ENCODE measurements at regions not wholly inside any gene's neighbourhood (a gene's known extent, or its start where the extent isn't known, plus 50 kb on each side); places are given as distances from the start of the nearest gene placed in this dataset.

- TF ChIP-seq EZH2 (IDR thresholded peaks at IDR 0.05; ENCODE audit: borderline replicate concordance, low read depth, low read length, severe bottlenecking): no peak
- TF ChIP-seq POLR2A (IDR thresholded peaks at IDR 0.05; ENCODE audit: low read depth, low read length): no peak
- TF ChIP-seq CTCF (IDR thresholded peaks at IDR 0.05; ENCODE audit: extremely low read depth in 1 of 2, insufficient read depth in 1 of 2, low read depth in 1 of 2, low read length in 2 of 2): no peak
- no peak for TF ChIP-seq JUN (IDR thresholded peaks at IDR 0.05; ENCODE audit: borderline replicate concordance, insufficient read depth, insufficient read length, low read depth)
- TF ChIP-seq POLR2AphosphoS5 (IDR thresholded peaks at IDR 0.05; ENCODE audit: insufficient read depth, low read depth, low read length): no peak
- no peak for TF ChIP-seq MAX (IDR thresholded peaks at IDR 0.05; ENCODE audit: insufficient read depth, insufficient read length)
Measured at GRCh38 chr3:24765399-24765798, 270.7 kb upstream of the THRB start.

All from endothelial cell of umbilical vein (primary cell).